ENCODE measurements at regions not wholly inside any gene's neighbourhood (a gene's known extent, or its start where the extent isn't known, plus 50 kb on each side); places are given as distances from the start of the nearest gene placed in this dataset.

DNA sequence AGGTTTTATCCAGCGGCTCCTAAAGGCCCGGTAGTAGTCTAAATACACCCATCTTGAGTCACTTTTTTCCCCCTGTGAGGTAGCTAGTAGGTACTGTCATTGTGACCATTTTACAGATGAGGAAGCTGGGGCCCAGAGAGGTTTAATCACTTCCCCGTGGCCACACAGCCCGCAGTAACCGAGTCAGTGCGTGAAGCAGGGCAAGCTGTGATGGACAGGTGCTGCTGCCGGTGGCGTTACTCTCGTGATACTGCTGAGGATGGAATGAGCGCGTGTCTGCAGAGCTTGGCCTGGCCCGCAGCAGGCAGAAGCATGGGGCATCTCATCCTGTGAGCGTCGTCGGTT is 226.3 kb upstream of the CIBAR2 start:
- TF ChIP-seq, protein P1, sequence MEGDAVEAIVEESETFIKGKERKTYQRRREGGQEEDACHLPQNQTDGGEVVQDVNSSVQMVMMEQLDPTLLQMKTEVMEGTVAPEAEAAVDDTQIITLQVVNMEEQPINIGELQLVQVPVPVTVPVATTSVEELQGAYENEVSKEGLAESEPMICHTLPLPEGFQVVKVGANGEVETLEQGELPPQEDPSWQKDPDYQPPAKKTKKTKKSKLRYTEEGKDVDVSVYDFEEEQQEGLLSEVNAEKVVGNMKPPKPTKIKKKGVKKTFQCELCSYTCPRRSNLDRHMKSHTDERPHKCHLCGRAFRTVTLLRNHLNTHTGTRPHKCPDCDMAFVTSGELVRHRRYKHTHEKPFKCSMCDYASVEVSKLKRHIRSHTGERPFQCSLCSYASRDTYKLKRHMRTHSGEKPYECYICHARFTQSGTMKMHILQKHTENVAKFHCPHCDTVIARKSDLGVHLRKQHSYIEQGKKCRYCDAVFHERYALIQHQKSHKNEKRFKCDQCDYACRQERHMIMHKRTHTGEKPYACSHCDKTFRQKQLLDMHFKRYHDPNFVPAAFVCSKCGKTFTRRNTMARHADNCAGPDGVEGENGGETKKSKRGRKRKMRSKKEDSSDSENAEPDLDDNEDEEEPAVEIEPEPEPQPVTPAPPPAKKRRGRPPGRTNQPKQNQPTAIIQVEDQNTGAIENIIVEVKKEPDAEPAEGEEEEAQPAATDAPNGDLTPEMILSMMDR (IDR thresholded peaks at IDR 0.05): no peak
- no peak for TF ChIP-seq POLR2A (IDR thresholded peaks at IDR 0.05)

Measured in uterus (tissue), 2 donors.